GM23248 (cell line): ENCODE measurements at regions not wholly inside any gene's neighbourhood (a gene's known extent, or its start where the extent isn't known, plus 50 kb on each side); places are given as distances from the start of the nearest gene placed in this dataset.
"Not testable (repeated sequence)": the region's sequence is repeated elsewhere in the genome, so short reads cannot be mapped to it uniquely, and the experiment has no call there.

Experiments used
- EZH2 ChIP-seq: fragments of 200-600 bp; sonication (generic); IDR thresholded peaks from 2 replicates; pipeline ENCODE4 v1.6.1; 2018; ENCODE audit warnings: antibody characterized with exemption, mild to moderate bottlenecking; ENCODE audit not compliant: insufficient read depth, poor library complexity, severe bottlenecking
- EZH2phosphoT487 ChIP-seq: fragments of 200-600 bp; sonication (generic); IDR thresholded peaks from 2 replicates; pipeline ENCODE4 v1.6.1; 2018; ENCODE audit warnings: antibody characterized with exemption, moderate library complexity, mild to moderate bottlenecking, low read depth; ENCODE audit not compliant: insufficient read depth

DNA sequence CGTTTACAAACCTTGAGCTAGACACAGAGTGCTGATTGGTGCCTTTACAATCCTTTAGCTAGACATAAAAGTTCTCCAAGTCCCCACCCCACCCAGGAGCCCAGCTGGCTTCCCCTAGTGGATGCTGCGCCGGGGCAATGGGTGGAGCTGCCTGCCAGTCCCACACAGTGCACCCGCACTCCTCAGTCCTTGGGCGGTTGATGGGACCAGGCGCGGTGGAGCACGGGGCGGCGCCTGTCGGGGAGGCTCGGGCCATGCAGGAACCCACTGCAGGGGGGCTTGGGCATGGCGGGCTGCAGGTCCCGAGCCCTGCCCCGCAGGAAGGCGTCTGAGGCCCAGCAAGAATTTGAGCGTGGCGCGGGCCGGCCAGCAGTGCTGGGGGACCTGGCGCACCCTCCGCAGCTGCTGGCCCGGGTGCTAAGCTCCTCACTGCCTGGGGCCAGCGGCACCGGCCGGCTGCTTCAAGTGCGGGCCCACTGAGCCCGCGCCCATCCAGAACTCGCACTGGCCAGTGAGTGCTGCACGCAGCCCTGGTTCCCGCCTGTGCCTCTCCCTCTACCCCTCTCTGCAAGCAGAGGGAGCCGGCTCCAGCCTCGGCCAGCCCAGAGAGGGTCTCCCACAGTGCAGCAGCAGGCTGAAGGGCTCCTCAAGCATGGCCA is 60.2 kb upstream of the LTBP1 start:
- TF ChIP-seq EZH2phosphoT487, EZH2: not testable (repeated sequence)
